Thymus (tissue), 11 donors: ENCODE measurements at regions not wholly inside any gene's neighbourhood (a gene's known extent, or its start where the extent isn't known, plus 50 kb on each side); places are given as distances from the start of the nearest gene placed in this dataset.

ENCODE experiments used
- DNase-seq, 9 donors: peaks; one replicate each; pipeline ENCODE4 v3.0.0-alpha.2; 2013; ENCODE audit warnings: low spot score in 9 of 9, low read depth in 6 of 9, missing footprints in 1 of 9
- H3K27ac ChIP-seq, 2 donors: one replicate each; pipeline ENCODE4 v1.5.1; 2013; ENCODE audit warnings: control low read depth in 1 of 2, low read depth in 1 of 2, low read length in 1 of 2, mild to moderate bottlenecking in 1 of 2, moderate library complexity in 1 of 2
- H3K27me3 ChIP-seq, 2 donors: one replicate each; pipeline ENCODE4 v1.5.1; 2013; ENCODE audit warnings: low read length in 1 of 2; ENCODE audit not compliant: control insufficient read depth in 2 of 2, insufficient read depth in 1 of 2
- H3K36me3 ChIP-seq, 2 donors: one replicate each; pipeline ENCODE4 v1.5.1; 2013; ENCODE audit warnings: low read length in 1 of 2, mild to moderate bottlenecking in 1 of 2, moderate library complexity in 1 of 2; ENCODE audit not compliant: control insufficient read depth in 2 of 2, insufficient read depth in 2 of 2
- H3K4me1 ChIP-seq, 2 donors: one replicate each; pipeline ENCODE4 v1.5.1; 2013; ENCODE audit warnings: low read length in 2 of 2; ENCODE audit not compliant: control insufficient read depth in 2 of 2, insufficient read depth in 2 of 2
- H3K4me3 ChIP-seq, 2 donors: one replicate each; pipeline ENCODE4 v1.5.1; 2013; ENCODE audit warnings: low read length in 2 of 2, control low read depth in 1 of 2, mild to moderate bottlenecking in 1 of 2
- H3K9me3 ChIP-seq, 2 donors: one replicate each; pipeline ENCODE4 v1.5.1; 2013; ENCODE audit warnings: low read length in 1 of 2, mild to moderate bottlenecking in 1 of 2; ENCODE audit not compliant: control insufficient read depth in 2 of 2, insufficient read depth in 1 of 2
- WGBS: extraction: QIAGEN DNeasy Blood & Tissue Kit; methylation state at CpG from one replicate; pipeline ENCODE4 v1.1.7; 2013; 5-methylcytosine and 5-hydroxymethylcytosine counted together
- donor health status: healthy.

DNA sequence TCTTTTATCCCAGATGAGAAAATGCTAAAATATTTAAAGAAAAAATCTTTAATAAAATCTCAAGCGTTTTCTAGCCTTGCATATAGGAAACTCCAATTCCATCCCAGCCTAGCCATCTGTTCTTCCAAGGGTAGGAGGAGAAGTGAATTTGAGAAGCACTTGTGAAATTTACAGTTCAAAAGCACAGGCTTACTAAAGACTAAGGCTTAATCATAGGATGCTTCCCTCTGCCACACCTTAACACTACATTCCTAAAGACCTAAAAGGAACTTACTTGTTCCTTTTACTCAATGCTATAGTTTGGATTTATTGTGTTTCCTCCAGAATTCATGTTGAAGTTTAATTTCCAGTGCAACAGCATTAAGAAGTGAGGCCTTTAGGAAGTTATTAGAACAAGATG is 764.8 kb upstream of the CADM2 start:
- no peak for DNase-seq
- H3K4me1 ChIP-seq = no peaks in the 10 kb centered on the region
- no peak overlapping the region for H3K27ac ChIP-seq
- peaks cover 3 to 22% of the 10 kb centered on the region in 2 donors for H3K9me3 ChIP-seq
- 80% methylated on average over 1 of the region's 1 CpG for WGBS
- H3K36me3 ChIP-seq = no peaks in the 10 kb centered on the region
- no peaks in the 10 kb centered on the region for H3K27me3 ChIP-seq
- no peak overlapping the region for H3K4me3 ChIP-seq

DNA sequence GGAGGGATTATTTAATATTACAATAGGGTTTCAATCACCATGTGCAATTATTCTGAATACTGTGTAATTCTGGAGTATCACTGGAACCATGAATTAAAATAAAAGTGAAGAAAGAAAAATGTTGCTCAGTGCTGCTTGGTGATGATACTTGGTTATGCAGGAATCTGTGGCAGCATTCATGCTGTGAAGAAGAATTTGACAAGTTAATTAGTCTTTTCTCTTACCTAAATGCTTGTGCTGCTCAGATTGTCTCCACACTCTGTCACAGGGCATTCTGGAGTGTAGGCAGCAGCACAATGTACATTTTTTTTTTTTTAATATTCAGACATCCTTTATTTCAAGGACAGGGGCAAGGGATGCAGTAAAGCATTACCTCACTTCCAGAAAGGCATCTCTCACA is 749.3 kb upstream of the CADM2 start:
- no peak for DNase-seq
- Histone ChIP-seq H3K27me3 (no peaks in the 10 kb centered on the region), H3K4me1 (no peaks in the 10 kb centered on the region), H3K9me3 (no peaks in the 10 kb centered on the region), H3K27ac (no peak overlapping the region), H3K36me3 (no peaks in the 10 kb centered on the region), H3K4me3 (no peak overlapping the region)

DNA sequence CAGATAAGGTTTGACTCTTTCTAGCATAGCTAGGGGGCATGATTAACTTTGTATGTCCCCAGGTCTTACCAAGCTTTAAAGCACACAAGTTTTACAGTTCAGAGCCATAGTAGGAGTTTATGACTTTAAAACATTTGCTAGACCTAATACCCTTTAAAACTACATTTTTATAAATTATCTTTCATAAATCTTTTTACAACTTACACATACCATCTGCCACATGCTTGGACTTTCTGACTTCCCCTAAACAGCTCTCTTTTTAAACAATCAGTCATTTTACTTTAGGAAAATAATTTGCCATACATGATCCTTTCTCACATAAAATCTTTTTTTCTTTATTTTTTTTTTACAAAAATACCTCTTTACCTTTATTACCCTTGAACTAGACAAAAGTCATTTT is 735.3 kb upstream of the CADM2 start:
- no peak overlapping the region for H3K4me3 ChIP-seq
- H3K27me3 ChIP-seq = no peaks in the 10 kb centered on the region
- peaks cover 0 to 9% of the 10 kb centered on the region in 2 donors for H3K9me3 ChIP-seq
- DNase-seq = no peak
- no peaks in the 10 kb centered on the region for H3K36me3 ChIP-seq
- H3K27ac ChIP-seq = no peak overlapping the region
- H3K4me1 ChIP-seq = no peaks in the 10 kb centered on the region

DNA sequence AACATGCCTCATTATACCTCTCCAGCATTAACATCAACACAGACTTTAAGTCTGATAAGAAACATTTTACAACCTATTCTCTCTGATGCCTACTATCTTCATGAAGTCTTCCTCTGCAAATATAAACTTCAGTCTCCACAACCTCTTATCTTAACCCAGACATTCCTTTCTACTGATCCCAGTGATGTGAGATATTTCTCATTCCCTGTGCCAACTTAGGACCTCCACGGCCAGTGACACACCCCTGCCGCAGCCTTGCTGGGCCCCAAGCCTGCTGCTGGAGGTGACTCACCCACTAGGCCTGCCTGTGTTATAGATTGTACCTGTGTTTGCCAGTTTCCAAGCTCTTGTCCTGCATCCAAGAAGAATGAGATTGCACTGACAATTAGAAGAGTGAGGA is 734.5 kb upstream of the CADM2 start:
- Histone ChIP-seq H3K27me3 (no peaks in the 10 kb centered on the region), H3K27ac (no peak overlapping the region), H3K4me1 (no peaks in the 10 kb centered on the region), H3K9me3 (peaks cover 0 to 9% of the 10 kb centered on the region in 2 donors), H3K4me3 (no peak overlapping the region), H3K36me3 (no peaks in the 10 kb centered on the region)
- DNase-seq = no peak
- WGBS = 92% methylated on average over 2 of the region's 2 CpGs

DNA sequence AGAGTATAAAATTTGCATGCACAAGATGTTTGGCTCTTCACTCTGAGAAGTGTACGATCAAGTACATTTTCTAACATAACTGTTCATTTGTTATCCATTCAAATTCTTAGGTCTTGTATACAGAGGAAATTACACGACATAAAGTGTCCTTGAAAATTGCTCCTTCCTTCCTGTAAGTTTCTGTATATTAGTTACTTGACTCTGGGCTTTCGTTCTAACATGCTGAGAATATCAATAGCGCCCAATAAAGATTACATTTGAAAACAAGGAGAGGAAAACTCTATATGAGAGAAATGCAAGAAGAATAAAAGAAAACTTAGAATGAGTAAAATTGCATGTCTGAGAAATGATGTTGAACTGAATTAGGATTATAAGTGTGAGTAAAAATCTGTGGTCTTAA is 722.5 kb upstream of the CADM2 start:
- peaks cover 0 to 9% of the 10 kb centered on the region in 2 donors for H3K9me3 ChIP-seq
- H3K36me3 ChIP-seq = no peaks in the 10 kb centered on the region
- no peak overlapping the region for H3K27ac ChIP-seq
- DNase-seq = no peak
- 90% methylated on average over 4 of the region's 4 CpGs for WGBS
- no peaks in the 10 kb centered on the region for H3K4me1 ChIP-seq
- H3K27me3 ChIP-seq = no peaks in the 10 kb centered on the region
- no peak overlapping the region for H3K4me3 ChIP-seq

DNA sequence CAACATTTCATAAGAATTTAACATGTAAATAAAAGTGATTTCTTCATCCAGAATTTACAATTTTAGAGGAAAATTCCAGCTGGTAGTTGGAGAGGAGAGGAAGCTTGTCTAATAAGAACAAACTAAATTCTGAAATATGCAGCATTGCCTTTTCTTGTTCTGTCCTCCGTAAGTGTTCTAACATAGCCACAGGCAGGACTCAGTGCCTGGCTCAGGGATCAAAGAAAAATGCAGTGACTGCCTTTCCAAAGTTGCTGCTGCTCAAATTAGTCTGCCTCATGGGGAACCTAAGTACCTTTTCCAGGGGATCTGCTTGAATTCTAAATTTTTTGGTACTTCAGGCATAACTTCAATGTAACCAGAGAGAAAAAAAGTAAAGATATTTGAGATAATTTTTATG is 713.0 kb upstream of the CADM2 start:
- 95% methylated on average over 1 of the region's 1 CpG for WGBS
- Histone ChIP-seq H3K4me1 (no peaks in the 10 kb centered on the region), H3K27ac (no peak overlapping the region), H3K36me3 (no peaks in the 10 kb centered on the region), H3K4me3 (no peak overlapping the region), H3K27me3 (no peaks in the 10 kb centered on the region), H3K9me3 (no peaks in the 10 kb centered on the region)
- DNase-seq = no peak

DNA sequence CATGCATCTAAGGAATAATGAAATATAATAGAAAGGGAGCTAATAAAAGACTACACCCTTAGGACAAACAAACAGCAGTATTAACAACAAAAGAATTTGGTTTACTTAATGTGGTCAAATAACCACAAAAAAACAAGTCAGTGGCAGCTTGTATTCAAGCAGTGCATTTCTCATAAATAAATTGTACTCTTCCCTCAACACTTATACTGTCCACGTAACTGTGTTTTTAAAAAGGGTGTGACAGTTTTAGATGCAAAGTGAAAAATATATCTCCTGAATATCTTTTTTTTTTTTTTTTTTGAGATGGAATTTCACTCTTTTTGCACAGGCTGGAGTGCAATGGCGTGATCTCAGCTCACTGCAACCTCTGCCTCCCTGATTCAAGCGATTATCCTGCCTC is 698.2 kb upstream of the CADM2 start:
- Histone ChIP-seq H3K27me3 (no peaks in the 10 kb centered on the region), H3K27ac (no peak overlapping the region), H3K36me3 (no peaks in the 10 kb centered on the region), H3K9me3 (no peaks in the 10 kb centered on the region), H3K4me3 (no peak overlapping the region), H3K4me1 (no peaks in the 10 kb centered on the region)
- 84% methylated on average over 3 of the region's 3 CpGs for WGBS
- DNase-seq = no peak

DNA sequence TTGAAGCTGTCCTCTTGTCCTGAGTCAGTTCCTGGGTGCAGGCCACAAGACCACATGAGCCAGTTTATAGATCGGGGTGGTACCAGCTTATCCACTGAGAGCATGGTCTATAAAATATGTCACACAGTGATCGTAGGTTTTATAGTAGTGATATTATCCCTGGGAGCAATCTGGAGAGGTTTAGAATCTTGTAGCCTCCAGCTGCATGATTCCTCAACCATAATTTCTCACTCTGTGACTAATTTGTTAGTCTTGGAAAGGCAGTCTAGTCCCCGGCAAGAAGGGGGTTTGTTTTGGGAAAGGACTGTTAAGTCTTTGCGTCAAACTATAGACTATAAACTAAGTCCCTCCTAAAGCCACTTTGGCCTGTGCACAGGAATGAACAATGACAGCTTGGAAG is 693.0 kb upstream of the CADM2 start:
- Histone ChIP-seq H3K9me3 (no peaks in the 10 kb centered on the region), H3K36me3 (no peaks in the 10 kb centered on the region), H3K27me3 (no peaks in the 10 kb centered on the region), H3K4me3 (no peak overlapping the region), H3K4me1 (no peaks in the 10 kb centered on the region), H3K27ac (no peak overlapping the region)
- no peak for DNase-seq
- 94% methylated on average over 4 of the region's 4 CpGs for WGBS

DNA sequence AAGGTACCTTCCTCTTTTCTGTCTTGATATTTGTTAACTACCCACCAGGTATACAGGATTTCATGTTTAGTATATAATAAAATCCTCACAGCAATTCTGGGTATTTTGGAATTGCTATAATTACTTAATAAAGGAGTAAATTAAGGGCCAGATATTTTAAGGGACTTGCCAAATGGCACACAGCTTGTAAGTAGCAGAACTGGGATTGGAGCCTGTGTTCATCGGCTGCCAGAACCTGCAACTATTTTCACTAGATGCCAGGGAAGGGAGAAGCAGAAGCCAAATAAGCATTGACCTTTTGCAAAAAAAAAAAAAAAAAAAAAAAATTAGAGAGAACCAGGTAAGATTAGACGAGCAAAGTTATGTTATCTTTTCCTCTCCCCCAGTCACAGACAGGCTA is 683.3 kb upstream of the CADM2 start:
- H3K27me3 ChIP-seq = no peaks in the 10 kb centered on the region
- H3K27ac ChIP-seq = no peak overlapping the region
- WGBS = 91% methylated on average over 2 of the region's 2 CpGs
- no peak for DNase-seq
- H3K9me3 ChIP-seq = no peaks in the 10 kb centered on the region
- no peak overlapping the region for H3K4me3 ChIP-seq
- no peaks in the 10 kb centered on the region for H3K4me1 ChIP-seq
- H3K36me3 ChIP-seq = no peaks in the 10 kb centered on the region

DNA sequence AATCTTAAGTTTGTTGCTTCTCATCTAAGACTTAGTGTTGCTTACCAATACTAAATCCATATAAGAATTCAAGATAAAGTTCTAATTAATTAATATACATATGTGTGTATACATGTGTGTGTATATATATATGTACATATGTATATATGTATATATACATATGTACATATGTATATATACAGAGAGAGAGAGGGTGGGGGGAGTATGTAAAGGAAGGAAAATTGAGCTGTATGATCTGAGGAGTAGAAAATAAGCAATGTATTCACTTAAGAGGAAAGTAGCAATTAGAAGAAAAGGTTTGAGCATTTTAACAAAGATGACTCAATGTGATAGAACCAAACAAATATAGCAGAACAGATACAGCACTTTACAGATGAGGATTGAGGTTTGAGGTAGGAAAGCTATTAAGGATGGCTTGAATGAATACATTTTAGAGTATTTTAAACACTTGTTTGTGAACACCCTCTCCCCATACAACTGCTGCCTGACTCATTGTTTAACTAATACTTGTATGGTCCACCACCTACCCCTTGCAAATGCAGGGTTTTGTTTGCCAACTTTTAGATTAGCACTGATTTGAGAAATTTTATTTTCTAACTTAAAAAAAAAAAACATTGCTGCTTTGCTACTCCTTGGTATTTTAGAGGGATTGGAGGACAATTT is 681.1 kb upstream of the CADM2 start:
- Histone ChIP-seq H3K4me3 (no peak overlapping the region), H3K27ac (no peak overlapping the region), H3K9me3 (no peaks in the 10 kb centered on the region), H3K27me3 (no peaks in the 10 kb centered on the region), H3K4me1 (no peaks in the 10 kb centered on the region), H3K36me3 (no peaks in the 10 kb centered on the region)
- DNase-seq = no peak
